ENCODE measurements at regions not wholly inside any gene's neighbourhood (a gene's known extent, or its start where the extent isn't known, plus 50 kb on each side); places are given as distances from the start of the nearest gene placed in this dataset.

- H3K27ac ChIP-seq: no peak overlapping the region
- no peak overlapping the region for H3K4me3 ChIP-seq
- no peak for TF ChIP-seq CTCF (IDR thresholded peaks at IDR 0.05)
- 30 to 55% methylated on average over 1 of the region's 1 CpG for WGBS, 2 donors
- no peaks in the 10 kb centered on the region for H3K27me3 ChIP-seq
- H3K4me1 ChIP-seq: peaks cover 0 to 39% (median 14%) of the 10 kb centered on the region in 9 donors
- no peaks in the 10 kb centered on the region for H3K36me3 ChIP-seq
- intact Hi-C loops (cut with DNase I): no loop called here
- H3K9me3 ChIP-seq: peaks cover 0 to 50% (median 3%) of the 10 kb centered on the region in 11 donors
- ATAC-seq (no peak), DNase-seq (no peak)
Measured at GRCh38 chr13:18992791-18993190, 188.8 kb downstream of the TUBA3C start.

DNA sequence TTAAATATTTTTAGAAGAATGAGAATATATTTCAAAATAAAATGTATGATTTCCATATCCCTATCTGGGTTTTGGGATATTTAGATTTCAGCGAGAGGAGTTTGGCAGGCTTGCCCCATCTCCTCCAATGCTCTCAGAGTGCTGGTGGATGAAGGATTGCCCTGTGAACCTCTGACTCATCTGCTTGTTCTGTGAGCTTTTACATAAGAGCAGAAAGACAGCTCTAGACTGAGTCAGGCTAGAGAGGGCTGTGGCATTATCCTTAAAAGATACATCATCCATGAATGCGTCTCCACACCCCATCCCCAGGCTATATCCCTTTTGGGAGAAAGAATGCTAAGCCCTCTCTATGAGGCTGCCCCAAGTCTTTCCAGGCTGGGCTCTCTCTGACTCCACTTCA is 190.6 kb downstream of the TUBA3C start:
- H3K9me3 ChIP-seq: peaks cover 0 to 43% (median 0%) of the 10 kb centered on the region in 11 donors
- intact Hi-C loops (cut with DNase I): no loop called here
- TF ChIP-seq CTCF (IDR thresholded peaks at IDR 0.05): no peak
- WGBS, 2 donors: 88 to 92% methylated on average over 2 of the region's 2 CpGs
- ATAC-seq (no peak), DNase-seq (no peak)
- H3K4me1 ChIP-seq: peaks cover 0 to 36% (median 14%) of the 10 kb centered on the region in 9 donors
- H3K27me3 ChIP-seq: no peaks in the 10 kb centered on the region
- H3K4me3 ChIP-seq: no peak overlapping the region
- no peak overlapping the region for H3K27ac ChIP-seq
- no peaks in the 10 kb centered on the region for H3K36me3 ChIP-seq

DNA sequence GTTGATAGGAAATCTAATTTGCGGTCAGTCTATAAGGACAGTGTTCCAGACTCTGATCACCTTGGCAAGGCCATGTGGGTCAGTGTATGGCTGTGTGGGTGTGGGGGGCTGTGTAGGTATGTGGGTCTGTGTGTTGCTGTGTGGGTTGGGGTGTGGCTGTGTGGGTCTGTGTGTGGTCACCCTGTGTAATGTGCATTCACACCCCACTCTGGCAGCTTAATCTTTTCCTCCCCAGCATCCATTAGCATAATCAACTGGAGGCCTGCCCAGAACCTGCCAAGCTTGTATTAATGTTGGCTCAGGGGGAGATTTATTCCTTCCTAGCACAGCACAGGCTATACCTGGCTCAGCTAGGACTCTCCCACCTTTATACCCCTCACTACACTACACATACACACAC is 203.2 kb downstream of the TUBA3C start:
- intact Hi-C loops (cut with DNase I): no loop called here
- no peak overlapping the region for H3K4me3 ChIP-seq
- H3K4me1 ChIP-seq: no peaks in the 10 kb centered on the region
- H3K36me3 ChIP-seq: no peaks in the 10 kb centered on the region
- H3K27me3 ChIP-seq: peaks cover 0 to 20% (median 5%) of the 10 kb centered on the region in 7 donors
- DNase-seq (peak in 1 of 2 donors; percentile 54), ATAC-seq (peak in 7 of 8 donors; percentile 33 to 90 (median 71))
- peaks cover 0 to 4% (median 0%) of the 10 kb centered on the region in 11 donors for H3K9me3 ChIP-seq
- WGBS, 2 donors: 85 to 100% methylated on average over 1 of the region's 1 CpG
- TF ChIP-seq CTCF (IDR thresholded peaks at IDR 0.05): no peak
- no peak overlapping the region for H3K27ac ChIP-seq

- Histone ChIP-seq H3K36me3 (no peaks in the 10 kb centered on the region), H3K4me3 (no peak overlapping the region), H3K4me1 (no peaks in the 10 kb centered on the region), H3K27me3 (peaks cover 0 to 20% (median 5%) of the 10 kb centered on the region in 7 donors), H3K9me3 (no peaks in the 10 kb centered on the region), H3K27ac (no peak overlapping the region)
- TF ChIP-seq CTCF (IDR thresholded peaks at IDR 0.05): no peak
- ATAC-seq: no peak
- no peak for DNase-seq
- WGBS, 2 donors: 66 to 69% methylated on average over 5 of the region's 5 CpGs
- intact Hi-C loops (cut with DNase I): no loop called here
Measured at GRCh38 chr13:18977857-18978256, 203.8 kb downstream of the TUBA3C start.
